ENCODE measurements at regions not wholly inside any gene's neighbourhood (a gene's known extent, or its start where the extent isn't known, plus 50 kb on each side); places are given as distances from the start of the nearest gene placed in this dataset.

- TF ChIP-seq, protein P1, sequence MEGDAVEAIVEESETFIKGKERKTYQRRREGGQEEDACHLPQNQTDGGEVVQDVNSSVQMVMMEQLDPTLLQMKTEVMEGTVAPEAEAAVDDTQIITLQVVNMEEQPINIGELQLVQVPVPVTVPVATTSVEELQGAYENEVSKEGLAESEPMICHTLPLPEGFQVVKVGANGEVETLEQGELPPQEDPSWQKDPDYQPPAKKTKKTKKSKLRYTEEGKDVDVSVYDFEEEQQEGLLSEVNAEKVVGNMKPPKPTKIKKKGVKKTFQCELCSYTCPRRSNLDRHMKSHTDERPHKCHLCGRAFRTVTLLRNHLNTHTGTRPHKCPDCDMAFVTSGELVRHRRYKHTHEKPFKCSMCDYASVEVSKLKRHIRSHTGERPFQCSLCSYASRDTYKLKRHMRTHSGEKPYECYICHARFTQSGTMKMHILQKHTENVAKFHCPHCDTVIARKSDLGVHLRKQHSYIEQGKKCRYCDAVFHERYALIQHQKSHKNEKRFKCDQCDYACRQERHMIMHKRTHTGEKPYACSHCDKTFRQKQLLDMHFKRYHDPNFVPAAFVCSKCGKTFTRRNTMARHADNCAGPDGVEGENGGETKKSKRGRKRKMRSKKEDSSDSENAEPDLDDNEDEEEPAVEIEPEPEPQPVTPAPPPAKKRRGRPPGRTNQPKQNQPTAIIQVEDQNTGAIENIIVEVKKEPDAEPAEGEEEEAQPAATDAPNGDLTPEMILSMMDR (IDR thresholded peaks at IDR 0.05), result no peak
- no peak for TF ChIP-seq POLR2A (IDR thresholded peaks at IDR 0.05)
These were observed 100.3 kb downstream of the FAM53A start for GRCh38 chr4:1583859-1584258.

Measured in right lobe of liver (tissue), 4 donors.